ENCODE measurements at regions not wholly inside any gene's neighbourhood (a gene's known extent, or its start where the extent isn't known, plus 50 kb on each side); places are given as distances from the start of the nearest gene placed in this dataset.

GRCh38 chr2:167607211-167607610, 640.2 kb downstream of the STK39 start:
- H3K4me3 ChIP-seq (ENCODE audit: low read length) = no peak overlapping the region
- DNase-seq (ENCODE audit: low read depth) = no peak
- TF ChIP-seq, protein P1, sequence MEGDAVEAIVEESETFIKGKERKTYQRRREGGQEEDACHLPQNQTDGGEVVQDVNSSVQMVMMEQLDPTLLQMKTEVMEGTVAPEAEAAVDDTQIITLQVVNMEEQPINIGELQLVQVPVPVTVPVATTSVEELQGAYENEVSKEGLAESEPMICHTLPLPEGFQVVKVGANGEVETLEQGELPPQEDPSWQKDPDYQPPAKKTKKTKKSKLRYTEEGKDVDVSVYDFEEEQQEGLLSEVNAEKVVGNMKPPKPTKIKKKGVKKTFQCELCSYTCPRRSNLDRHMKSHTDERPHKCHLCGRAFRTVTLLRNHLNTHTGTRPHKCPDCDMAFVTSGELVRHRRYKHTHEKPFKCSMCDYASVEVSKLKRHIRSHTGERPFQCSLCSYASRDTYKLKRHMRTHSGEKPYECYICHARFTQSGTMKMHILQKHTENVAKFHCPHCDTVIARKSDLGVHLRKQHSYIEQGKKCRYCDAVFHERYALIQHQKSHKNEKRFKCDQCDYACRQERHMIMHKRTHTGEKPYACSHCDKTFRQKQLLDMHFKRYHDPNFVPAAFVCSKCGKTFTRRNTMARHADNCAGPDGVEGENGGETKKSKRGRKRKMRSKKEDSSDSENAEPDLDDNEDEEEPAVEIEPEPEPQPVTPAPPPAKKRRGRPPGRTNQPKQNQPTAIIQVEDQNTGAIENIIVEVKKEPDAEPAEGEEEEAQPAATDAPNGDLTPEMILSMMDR (conservative IDR thresholded peaks at IDR 0.05; ENCODE audit: low read length) = no peak

DNA sequence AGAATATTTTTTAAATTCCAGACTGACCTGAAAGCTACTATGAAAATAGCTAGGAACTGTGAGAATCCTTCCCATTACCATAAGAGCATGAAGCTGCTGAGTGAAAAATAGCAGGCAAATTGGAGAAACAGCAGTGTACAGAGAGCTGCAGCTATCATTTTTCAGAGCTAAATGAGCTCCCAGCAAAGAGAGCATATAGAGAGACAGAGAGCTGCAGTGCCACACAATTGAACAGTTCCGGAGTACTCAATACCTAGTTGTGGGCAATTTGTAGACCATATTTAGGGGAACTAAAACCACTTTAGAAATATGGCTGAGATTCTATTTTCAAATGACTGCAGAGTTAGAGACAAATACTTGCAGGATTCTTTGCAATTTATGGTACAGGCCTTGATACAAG, 645.3 kb downstream of the STK39 start:
- no peak overlapping the region for H3K4me3 ChIP-seq (ENCODE audit: low read length)
- no peak for DNase-seq (ENCODE audit: low read depth)
- TF ChIP-seq, protein P1 (conservative IDR thresholded peaks at IDR 0.05; ENCODE audit: low read length) = no peak

DNA sequence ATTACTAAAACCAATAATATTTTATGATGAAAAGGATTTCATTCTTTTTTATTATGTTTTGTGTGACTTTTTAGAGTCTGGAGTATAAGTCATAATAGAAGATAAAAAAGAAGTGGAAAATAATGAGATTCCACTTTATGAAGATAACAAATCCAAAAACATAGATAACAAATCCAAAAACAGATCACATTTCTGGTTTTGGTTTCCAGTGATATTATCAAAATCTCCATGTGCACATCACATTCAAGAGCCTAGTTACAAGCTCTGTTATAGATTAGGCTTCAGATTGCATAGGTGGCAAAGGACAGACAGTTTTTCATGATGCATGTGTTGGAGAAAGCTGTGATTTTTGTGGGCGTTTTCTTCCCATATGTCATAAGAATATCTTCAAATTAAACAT, 648.2 kb downstream of the STK39 start:
- no peak overlapping the region for H3K4me3 ChIP-seq (ENCODE audit: low read length)
- TF ChIP-seq, protein P1 (conservative IDR thresholded peaks at IDR 0.05; ENCODE audit: low read length) = no peak
- no peak for DNase-seq (ENCODE audit: low read depth)

- TF ChIP-seq, protein P1 (conservative IDR thresholded peaks at IDR 0.05; ENCODE audit: low read length) = no peak
- no peak for DNase-seq (ENCODE audit: low read depth)
- no peak overlapping the region for H3K4me3 ChIP-seq (ENCODE audit: low read length)
Measured at GRCh38 chr2:167595839-167596471, 651.4 kb downstream of the STK39 start.

DNA sequence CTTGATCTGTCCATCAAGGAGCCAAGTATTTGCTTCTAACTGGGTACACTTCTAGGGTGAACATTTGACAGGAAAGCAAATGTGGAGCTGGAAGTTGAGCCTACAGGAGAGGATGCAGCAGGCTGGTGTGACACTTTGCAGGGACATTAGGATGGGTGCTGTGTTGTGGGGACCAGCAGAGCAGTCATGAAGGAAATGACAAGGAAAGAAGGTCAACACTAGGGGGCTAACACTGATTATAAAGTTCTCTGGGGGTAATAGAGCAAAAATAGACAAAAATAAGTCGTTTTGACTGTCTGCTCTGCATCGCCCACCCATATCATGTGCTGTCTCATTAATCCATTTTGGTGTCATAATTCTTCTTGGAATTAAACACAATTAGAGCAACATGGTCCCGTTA, 652.4 kb downstream of the STK39 start:
- DNase-seq (ENCODE audit: low read depth) = no peak
- H3K4me3 ChIP-seq (ENCODE audit: low read length) = no peak overlapping the region
- TF ChIP-seq, protein P1 (conservative IDR thresholded peaks at IDR 0.05; ENCODE audit: low read length) = no peak

DNA sequence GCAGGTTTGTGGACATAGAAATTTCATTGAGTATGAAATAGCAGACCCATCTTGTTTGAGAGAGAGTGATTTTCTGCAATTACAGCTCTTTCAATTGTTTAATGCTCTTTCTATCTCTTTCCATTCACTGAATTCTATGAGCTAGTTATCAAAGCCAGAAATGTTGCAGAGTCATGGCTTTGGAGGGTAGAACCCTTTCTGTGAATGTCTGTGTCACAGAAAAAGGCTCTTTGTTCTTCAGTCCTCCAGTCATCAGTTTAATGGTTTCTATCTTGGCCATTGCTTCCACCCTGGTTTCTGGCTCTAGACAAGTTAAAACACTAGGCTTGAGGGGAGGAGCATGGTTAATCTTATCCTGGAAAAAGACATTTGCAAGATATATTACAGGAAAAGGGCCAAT, 655.0 kb downstream of the STK39 start:
- TF ChIP-seq, protein P1 (conservative IDR thresholded peaks at IDR 0.05; ENCODE audit: low read length) = no peak

GRCh38 chr2:167582619-167583018, 664.8 kb downstream of the STK39 start:
- TF ChIP-seq, protein P1 (conservative IDR thresholded peaks at IDR 0.05; ENCODE audit: low read length) = no peak
- no peak overlapping the region for H3K4me3 ChIP-seq (ENCODE audit: low read length)
- no peak for DNase-seq (ENCODE audit: low read depth)

More for the DNA sequence above, 655.0 kb downstream of the STK39 start:
- H3K4me3 ChIP-seq (ENCODE audit: low read length) = no peak overlapping the region
- DNase-seq (ENCODE audit: low read depth) = no peak

Data from AG10803 (cell line).